ENCODE measurements at regions not wholly inside any gene's neighbourhood (a gene's known extent, or its start where the extent isn't known, plus 50 kb on each side); places are given as distances from the start of the nearest gene placed in this dataset.

GRCh38 chr10:125264757-125265578 lies 104.6 kb upstream of the CTBP2 start:
- no peaks in the 10 kb centered on the region for H3K9me2 ChIP-seq (ENCODE audit: insufficient read depth)
- H3K27me3 ChIP-seq (ENCODE audit: insufficient read depth, low read length): no peaks in the 10 kb centered on the region
- intact Hi-C loops (cut with micrococcal nuclease): no loop called here
- BruUV-seq (replicated peaks): no TSS peak
- peak overlapping the region; percentile 1 for H3K4me2 ChIP-seq (ENCODE audit: low read length)
- peaks cover 20 to 42% of the 10 kb centered on the region in 2 experiments for H3K4me1 ChIP-seq (ENCODE audit: control insufficient read depth in 1 of 2, insufficient read depth in 2 of 2, low read length in 2 of 2)
- ATAC-seq (no peak), DNase-seq (ENCODE audit: low read depth, low spot score) (no peak)
- H4K20me1 ChIP-seq (ENCODE audit: insufficient read depth): no peaks in the 10 kb centered on the region
- TF ChIP-seq SIN3A (IDR thresholded peaks at IDR 0.05; ENCODE audit: low read depth) (no peak), MAX (IDR thresholded peaks at IDR 0.05) (no peak), ZBTB33 (IDR thresholded peaks at IDR 0.05; ENCODE audit: extremely low read depth, insufficient replicate concordance, low read length) (no peak), SP1 (IDR thresholded peaks at IDR 0.05; ENCODE audit: low read depth) (no peak), JUND (IDR thresholded peaks at IDR 0.05) (no peak), CEBPB (IDR thresholded peaks at IDR 0.05; ENCODE audit: low read depth) (no peak), CBX3 (IDR thresholded peaks at IDR 0.05; ENCODE audit: low read depth) (no peak), FOSL1 (IDR thresholded peaks at IDR 0.05; ENCODE audit: low read depth) (no peak), YY1 (IDR thresholded peaks at IDR 0.05; ENCODE audit: extremely low read depth, insufficient replicate concordance, low read depth, low read length) (no peak), EZH2phosphoT487 (IDR thresholded peaks at IDR 0.05; ENCODE audit: borderline replicate concordance) (no peak), ELF1 (IDR thresholded peaks at IDR 0.05; ENCODE audit: borderline replicate concordance, low read depth) (no peak), ZNF274 (IDR thresholded peaks at IDR 0.05; ENCODE audit: low read depth, low read length) (no peak), TCF7L2 (IDR thresholded peaks at IDR 0.05; ENCODE audit: borderline replicate concordance, extremely low read depth, insufficient read depth, insufficient read length) (no peak), POLR2A (IDR thresholded peaks at IDR 0.05; ENCODE audit: borderline replicate concordance, extremely low read depth, insufficient read depth, insufficient read length) (no peak), SRF (IDR thresholded peaks at IDR 0.05; ENCODE audit: low read depth) (no peak), CTCF (IDR thresholded peaks at IDR 0.05 in 2 of 3, conservative IDR thresholded peaks at IDR 0.05 in 1 of 3; ENCODE audit: borderline replicate concordance in 1 of 3, insufficient read depth in 1 of 3, low read depth in 2 of 3, low read length in 2 of 3) (no peak), REST (IDR thresholded peaks at IDR 0.05; ENCODE audit: low read depth) (no peak), EZH2 (IDR thresholded peaks at IDR 0.05) (no peak), POLR2AphosphoS5 (IDR thresholded peaks at IDR 0.05; ENCODE audit: low read depth, low read length) (no peak)
- no peak overlapping the region for H3K27ac ChIP-seq (ENCODE audit: low read depth, low read length)
- H3K9me3 ChIP-seq (ENCODE audit: control insufficient read depth in 1 of 2, insufficient read depth in 1 of 2, low read depth in 1 of 2, low read length in 2 of 2): no peaks in the 10 kb centered on the region
- H2AFZ ChIP-seq (ENCODE audit: low read depth, low read length, poor library complexity, severe bottlenecking): no peak overlapping the region
- CTCF ChIA-PET: no interaction called here
- RAD21 ChIA-PET (ENCODE audit: low non-redundant PET in 1 of 2, low total read pairs in 2 of 2, uncharacterized antibody in 2 of 2, unreplicated experiment in 2 of 2): no interaction called here
- no peak overlapping the region for H3K4me3 ChIP-seq (replicated peaks in 1 of 2; ENCODE audit: low read depth in 1 of 2, low read length in 2 of 2)
- no peaks in the 10 kb centered on the region for H3K79me2 ChIP-seq (ENCODE audit: insufficient read depth, low read length)
- POLR2A ChIA-PET: no interaction called here
- no peaks in the 10 kb centered on the region for H3K36me3 ChIP-seq (ENCODE audit: control insufficient read depth in 1 of 2, insufficient read depth in 2 of 2, low read length in 2 of 2)
- no peak overlapping the region for H3K9ac ChIP-seq (ENCODE audit: low read length)

Measured in HCT116 (cell line).